Right atrium auricular region (tissue), 2 donors: ENCODE measurements at regions not wholly inside any gene's neighbourhood (a gene's known extent, or its start where the extent isn't known, plus 50 kb on each side); places are given as distances from the start of the nearest gene placed in this dataset.

Experiments
- DNase-seq: peaks from one replicate; pipeline ENCODE4 v3.0.0-alpha.2; 2019; ENCODE audit warnings: low spot score
- H3K27ac ChIP-seq, 2 donors: fragments of 200-600 bp; sonication (generic); 1 replicate in 1 of 2; 2 replicates in 1 of 2; pipeline ENCODE4 v1.5.1; 2016 to 2019
- H3K27me3 ChIP-seq, 2 donors: fragments of 200-600 bp; sonication (generic); one replicate each; pipeline versions ENCODE4 v1.5.1 to v1.6.0; 2017 to 2019
- H3K36me3 ChIP-seq: fragments of 200-600 bp; sonication (generic); one replicate; pipeline ENCODE4 v1.5.1; 2016
- H3K4me1 ChIP-seq, 2 donors: fragments of 200-600 bp; sonication (generic); one replicate each; pipeline versions ENCODE4 v1.5.1 to v1.6.0; 2017 to 2019
- H3K4me3 ChIP-seq, 2 donors: fragments of 200-600 bp; sonication (generic); 1 replicate in 1 of 2; 2 replicates in 1 of 2; pipeline ENCODE4 v1.5.1; 2017 to 2019; ENCODE audit warnings: mild to moderate bottlenecking in 1 of 2, moderate library complexity in 1 of 2
- H3K9me3 ChIP-seq, 2 donors: fragments of 200-600 bp; sonication (generic); one replicate each; pipeline ENCODE4 v1.5.1; 2019
- CTCF ChIP-seq, 2 donors: fragments of 200-600 bp; sonication (generic); IDR thresholded peaks; one replicate each; pipeline ENCODE4 v1.5.1; 2019; ENCODE audit warnings: antibody characterized with exemption in 2 of 2

GRCh38 chr18:73891572-73892421 is 255.8 kb downstream of the FBXO15 start:
- Histone ChIP-seq H3K4me3 (no peak overlapping the region), H3K9me3 (no peaks in the 10 kb centered on the region), H3K4me1 (no peaks in the 10 kb centered on the region), H3K27me3 (no peaks in the 10 kb centered on the region), H3K36me3 (no peaks in the 10 kb centered on the region), H3K27ac (no peak overlapping the region)
- no peak for TF ChIP-seq CTCF (IDR thresholded peaks at IDR 0.05)
- DNase-seq = no peak

- no peak for DNase-seq
- TF ChIP-seq CTCF (IDR thresholded peaks at IDR 0.05) = no peak
- no peaks in the 10 kb centered on the region for H3K36me3 ChIP-seq
- no peaks in the 10 kb centered on the region for H3K27me3 ChIP-seq
- no peaks in the 10 kb centered on the region for H3K9me3 ChIP-seq
- no peak overlapping the region for H3K4me3 ChIP-seq
- no peaks in the 10 kb centered on the region for H3K4me1 ChIP-seq
- H3K27ac ChIP-seq = no peak overlapping the region
Measured at GRCh38 chr18:73888565-73888964, 259.1 kb downstream of the FBXO15 start.

GRCh38 chr18:73887801-73888200 is 259.8 kb downstream of the FBXO15 start:
- no peak overlapping the region for H3K27ac ChIP-seq
- no peaks in the 10 kb centered on the region for H3K36me3 ChIP-seq
- H3K4me3 ChIP-seq = no peak overlapping the region
- DNase-seq = no peak
- no peaks in the 10 kb centered on the region for H3K27me3 ChIP-seq
- no peaks in the 10 kb centered on the region for H3K9me3 ChIP-seq
- TF ChIP-seq CTCF (IDR thresholded peaks at IDR 0.05) = no peak
- no peaks in the 10 kb centered on the region for H3K4me1 ChIP-seq

GRCh38 chr18:73884868-73885267 is 262.8 kb downstream of the FBXO15 start:
- no peak for DNase-seq
- H3K27ac ChIP-seq = no peak overlapping the region
- no peak overlapping the region for H3K4me3 ChIP-seq
- H3K36me3 ChIP-seq = no peaks in the 10 kb centered on the region
- no peaks in the 10 kb centered on the region for H3K27me3 ChIP-seq
- H3K4me1 ChIP-seq = no peaks in the 10 kb centered on the region
- no peaks in the 10 kb centered on the region for H3K9me3 ChIP-seq
- no peak for TF ChIP-seq CTCF (IDR thresholded peaks at IDR 0.05)

- no peak overlapping the region for H3K27ac ChIP-seq
- H3K9me3 ChIP-seq = no peaks in the 10 kb centered on the region
- H3K4me1 ChIP-seq = no peaks in the 10 kb centered on the region
- no peak for TF ChIP-seq CTCF (IDR thresholded peaks at IDR 0.05)
- no peaks in the 10 kb centered on the region for H3K36me3 ChIP-seq
- DNase-seq = no peak
- no peaks in the 10 kb centered on the region for H3K27me3 ChIP-seq
- no peak overlapping the region for H3K4me3 ChIP-seq
Measured at GRCh38 chr18:73881396-73881917, 266.2 kb downstream of the FBXO15 start.
